HepG2 (cell line): ENCODE measurements at regions not wholly inside any gene's neighbourhood (a gene's known extent, or its start where the extent isn't known, plus 50 kb on each side); places are given as distances from the start of the nearest gene placed in this dataset.

ENCODE experiments used
- ATAC-seq: fragments of 200-7000 bp; cut with Tn5 transposase; 3 replicates; pipeline ENCODE4 v1.9.1; 2020; ENCODE audit warnings: mild to moderate bottlenecking, moderate library complexity
- BruUV-seq: library from RNA; stranded (reverse); fragments of 400-500 nt; replicated peaks from 2 replicates; lab custom pipeline; 2021; lab: Mats Ljungman, UMichigan
- CTCF ChIA-PET: fragments of 300-600 bp; formaldehyde crosslinking; extraction: SDS; loops from one replicate; lab custom pipeline; 2021; ENCODE audit warnings: low total read pairs, inconsistent platforms, low intra/inter-chr PET ratio; lab: Yijun Ruan, JAX
- POLR2A ChIA-PET: fragments of 350-600 bp; sonication (Branson Sonifier 250); formaldehyde crosslinking; loops from one replicate; lab custom pipeline; 2020; ENCODE audit warnings: antibody characterized with exemption, inconsistent platforms; lab: Yijun Ruan, JAX
- DNase-seq: peaks from one replicate; pipeline ENCODE4 v3.0.0-alpha.2; 2015; ENCODE audit warnings: low spot score
- FAIRE-seq: peaks from 3 replicates; lab custom pipeline; 2011; peaks lifted over from hg19 to GRCh38; lab: Jason Lieb, UNC
- H2AFZ ChIP-seq: one replicate; pipeline ENCODE4 v1.6.1; 2011; ENCODE audit warnings: low read length, inconsistent platforms
- H3K27ac ChIP-seq: fragments of 300-600 bp; 3 replicates; pipeline ENCODE4 v1.8.0; 2011; ENCODE audit warnings: mixed run types, mild to moderate bottlenecking, mixed read lengths, low read length, inconsistent platforms; ENCODE audit not compliant: insufficient read depth; ENCODE audit errors: extremely low read length
- H3K27me3 ChIP-seq, 2 experiments: fragments of 200-600 bp in 1 of 2; 2 replicates in 1 of 2; 3 replicates in 1 of 2; pipeline versions ENCODE4 v1.6.0 to v1.8.0; 2011; ENCODE audit warnings: low read length in 2 of 2, mild to moderate bottlenecking in 2 of 2, moderate library complexity in 2 of 2, inconsistent platforms in 1 of 2; ENCODE audit not compliant: insufficient read depth in 2 of 2, control insufficient read depth in 1 of 2
- H3K36me3 ChIP-seq, 2 experiments: fragments of 200-600 bp in 1 of 2; replicated peaks in 1 of 2; 2 replicates in 1 of 2; 3 replicates in 1 of 2; pipeline versions ENCODE4 v1.5.1 to v1.8.0; 2011; ENCODE audit warnings: low read length in 2 of 2, inconsistent platforms in 1 of 2; ENCODE audit not compliant: insufficient read depth in 2 of 2, control insufficient read depth in 1 of 2
- H3K4me1 ChIP-seq: 2 replicates; pipeline ENCODE4 v1.5.1; 2012; ENCODE audit warnings: low read length, inconsistent platforms; ENCODE audit not compliant: insufficient read depth
- H3K4me2 ChIP-seq: 2 replicates; pipeline ENCODE4 v1.6.0; 2011; ENCODE audit warnings: low read depth, low read length, inconsistent platforms
- H3K4me3 ChIP-seq, 3 experiments: fragments of 200-600 bp in 1 of 3; sonication (generic), shearing (Covaris generic) in 1 of 3; replicated peaks in 1 of 3; 2 replicates each; pipeline ENCODE4 v1.5.1; 2011 to 2016; ENCODE audit warnings: low read length in 3 of 3, inconsistent platforms in 2 of 3, low read depth in 2 of 3, mild to moderate bottlenecking in 2 of 3, control low read depth in 1 of 3, mixed read lengths in 1 of 3; ENCODE audit not compliant: insufficient read depth in 1 of 3
- H3K79me2 ChIP-seq: one replicate; pipeline ENCODE4 v1.6.1; 2011; ENCODE audit warnings: low read length, inconsistent platforms; ENCODE audit not compliant: insufficient read depth
- H3K9ac ChIP-seq: 2 replicates; pipeline ENCODE4 v1.6.0; 2011; ENCODE audit warnings: mild to moderate bottlenecking, low read depth, low read length, inconsistent platforms; ENCODE audit not compliant: insufficient read depth
- H3K9me3 ChIP-seq: 2 replicates; pipeline ENCODE4 v1.5.1; 2012; ENCODE audit warnings: mild to moderate bottlenecking, low read length
- H4K20me1 ChIP-seq: 2 replicates; pipeline ENCODE4 v1.6.0; 2011; ENCODE audit warnings: inconsistent platforms, mild to moderate bottlenecking, low read length, moderate library complexity; ENCODE audit not compliant: insufficient read depth
- ARID5B ChIP-seq: IDR thresholded peaks from 2 replicates; pipeline ENCODE4 v1.4.0; 2020; ENCODE audit warnings: mild to moderate bottlenecking, missing genetic modification reagents
- CBFB ChIP-seq: sonication (generic); formaldehyde crosslinking; IDR thresholded peaks from 2 replicates; pipeline ENCODE4 v1.4.0; 2020; ENCODE audit warnings: missing genetic modification reagents
- ERF ChIP-seq: IDR thresholded peaks from 2 replicates; pipeline ENCODE4 v1.6.1; 2018; ENCODE audit warnings: missing biosample characterization, missing genetic modification reagents
- HDAC2 ChIP-seq: sonication (generic); formaldehyde crosslinking; IDR thresholded peaks from 2 replicates; pipeline ENCODE4 v1.4.0; 2020; ENCODE audit warnings: missing genetic modification reagents
- HNRNPL ChIP-seq: fragments of 200-400 bp; formaldehyde crosslinking; IDR thresholded peaks from 2 replicates; pipeline ENCODE4 v1.6.1; 2017; ENCODE audit warnings: mild to moderate bottlenecking, low read depth, low read length
- KLF6 ChIP-seq: IDR thresholded peaks from 2 replicates; pipeline ENCODE4 v1.8.0; 2016; ENCODE audit warnings: missing biosample characterization, missing genetic modification reagents
- PTBP1 ChIP-seq: fragments of 200-400 bp; formaldehyde crosslinking; IDR thresholded peaks from 2 replicates; pipeline ENCODE4 v1.6.1; 2018; ENCODE audit warnings: low read length, low read depth; ENCODE audit not compliant: poor library complexity, severe bottlenecking
- SIX1 ChIP-seq: sonication (generic); formaldehyde crosslinking; IDR thresholded peaks from 2 replicates; pipeline ENCODE4 v1.4.0; 2020; ENCODE audit warnings: missing genetic modification reagents, borderline replicate concordance
- TIGD3 ChIP-seq: sonication (generic); formaldehyde crosslinking; IDR thresholded peaks from 2 replicates; pipeline ENCODE4 v1.5.1; 2020; ENCODE audit warnings: mild to moderate bottlenecking, missing genetic modification reagents, borderline replicate concordance
- ZBTB39 ChIP-seq: sonication (generic); formaldehyde crosslinking; IDR thresholded peaks from 2 replicates; pipeline ENCODE4 v1.5.0; 2020; ENCODE audit warnings: missing genetic modification reagents
- ZMYM3 ChIP-seq: sonication (generic); formaldehyde crosslinking; IDR thresholded peaks from 2 replicates; pipeline ENCODE4 v1.5.1; 2020; ENCODE audit warnings: mild to moderate bottlenecking, missing genetic modification reagents
- ZNF251 ChIP-seq: sonication (generic); formaldehyde crosslinking; IDR thresholded peaks from 2 replicates; pipeline ENCODE4 v1.9.0; 2021; ENCODE audit warnings: mild to moderate bottlenecking, missing genetic modification reagents
- ZNF503 ChIP-seq: sonication (generic); formaldehyde crosslinking; IDR thresholded peaks from 2 replicates; pipeline ENCODE4 v1.4.0; 2020; ENCODE audit warnings: missing genetic modification reagents
- ZNF709 ChIP-seq: sonication (generic); formaldehyde crosslinking; IDR thresholded peaks from 2 replicates; pipeline ENCODE4 v1.5.0; 2020; ENCODE audit warnings: mild to moderate bottlenecking, missing genetic modification reagents
- ZNF792 ChIP-seq: IDR thresholded peaks from 2 replicates; pipeline ENCODE4 v1.6.1; 2016
- ZSCAN22 ChIP-seq: sonication (generic); formaldehyde crosslinking; IDR thresholded peaks from 2 replicates; pipeline ENCODE4 v1.4.0; 2020; ENCODE audit warnings: mild to moderate bottlenecking, missing genetic modification reagents
- WGBS: methylation state at CpG from one replicate; pipeline ENCODE4 v1.1.6; 2017; ENCODE audit warnings: low lambda C conversion rate; 5-methylcytosine and 5-hydroxymethylcytosine counted together
- in situ Hi-C: cut with HindIII; loops from 2 replicates; pipeline ENCODE4 v1.10.0; 2017; ENCODE audit warnings: low pct_unique_long_range_greater_than_20kb; ENCODE audit not compliant: extremely low pct_ligation_motif_present
- intact Hi-C: fragments of 100-400 bp; cut with micrococcal nuclease; formaldehyde crosslinking; loops from one replicate; pipeline ENCODE4 v1.10.0; 2022; ENCODE audit not compliant: unreplicated experiment

GRCh38 chr6:19337101-19337500 is 500.1 kb upstream of the ID4 start (continued):
- TF ChIP-seq ARID5B = no peak
- TF ChIP-seq ZNF792 = no peak
- TF ChIP-seq SIX1 (CRISPR knock-in tag) = no peak
- no peak for TF ChIP-seq TIGD3 (CRISPR knock-in tag)
- no peak for TF ChIP-seq HDAC2
- no peak for TF ChIP-seq PTBP1

- H4K20me1 ChIP-seq = no peaks in the 10 kb centered on the region
- FAIRE-seq (no peak), DNase-seq (no peak), ATAC-seq (no peak)
- peaks cover 61% of the 10 kb centered on the region for H3K9me3 ChIP-seq
- in situ Hi-C loops (no loop called here), intact Hi-C loops (no loop called here)
- no peak overlapping the region for H2AFZ ChIP-seq
- H3K27me3 ChIP-seq = no peaks in the 10 kb centered on the region
- BruUV-seq = no TSS peak
- H3K36me3 ChIP-seq = no peaks in the 10 kb centered on the region
- CTCF ChIA-PET = no interaction called here
- POLR2A ChIA-PET = no interaction called here
- no peaks in the 10 kb centered on the region for H3K4me1 ChIP-seq
- H3K4me3 ChIP-seq = no peak overlapping the region
- no peak overlapping the region for H3K9ac ChIP-seq
- no peak overlapping the region for H3K27ac ChIP-seq
- 0% methylated on average over 1 of the region's 1 CpG for WGBS
- no peak overlapping the region for H3K4me2 ChIP-seq
- H3K79me2 ChIP-seq = no peaks in the 10 kb centered on the region
- TF ChIP-seq ZNF709 (CRISPR knock-in tag) = no peak
- no peak for TF ChIP-seq ZMYM3 (CRISPR knock-in tag)
- no peak for TF ChIP-seq CBFB
- no peak for TF ChIP-seq ZNF503 (CRISPR knock-in tag)
- TF ChIP-seq ZBTB39 (CRISPR knock-in tag) = no peak
- no peak for TF ChIP-seq HNRNPL
- TF ChIP-seq KLF6 (CRISPR knock-in tag) = no peak
- no peak for TF ChIP-seq ZSCAN22 (CRISPR knock-in tag)
- no peak for TF ChIP-seq ERF
- no peak for TF ChIP-seq ZNF251 (CRISPR knock-in tag)
Observed at GRCh38 chr6:19342616-19343015, 494.6 kb upstream of the ID4 start.
